ENCODE measurements at regions not wholly inside any gene's neighbourhood (a gene's known extent, or its start where the extent isn't known, plus 50 kb on each side); places are given as distances from the start of the nearest gene placed in this dataset.

DNA sequence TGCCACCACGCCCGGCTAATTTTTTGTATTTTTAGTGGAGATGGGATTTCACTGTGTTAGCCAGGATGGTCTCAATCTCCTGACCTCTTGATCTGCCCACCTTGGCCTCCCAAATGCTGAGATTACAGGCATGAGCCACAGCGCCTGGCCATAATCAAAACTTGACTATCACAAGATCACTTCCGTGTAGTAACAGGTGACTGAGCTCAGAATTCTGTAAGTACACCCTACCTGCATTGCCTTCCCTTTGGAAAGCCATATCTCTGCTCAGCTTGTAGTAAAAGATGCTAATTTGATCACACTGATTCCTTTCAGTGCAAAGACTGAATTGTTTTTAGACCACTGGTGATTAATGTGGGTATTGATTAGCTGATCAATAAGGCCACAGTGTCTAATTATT lies 167.1 kb downstream of the SHOX2 start:
- intact Hi-C loops (cut with DNase I): no loop called here
- ATAC-seq (no peak), DNase-seq (no peak)
- 81 to 91% (median 83%) methylated on average over 4 of the region's 4 CpGs for WGBS, 3 donors
- Histone ChIP-seq H3K4me3 (no peak overlapping the region), H3K36me3 (ENCODE audit: insufficient read depth in 1 of 2, low read depth in 1 of 2) (no peaks in the 10 kb centered on the region), H3K27me3 (ENCODE audit: insufficient read depth in 3 of 3, low read length in 2 of 3) (peaks cover 0 to 2% (median 0%) of the 10 kb centered on the region in 3 donors), H3K4me1 (no peaks in the 10 kb centered on the region), H3K27ac (no peak overlapping the region), H3K9me3 (no peaks in the 10 kb centered on the region)
- TF ChIP-seq, protein P1, sequence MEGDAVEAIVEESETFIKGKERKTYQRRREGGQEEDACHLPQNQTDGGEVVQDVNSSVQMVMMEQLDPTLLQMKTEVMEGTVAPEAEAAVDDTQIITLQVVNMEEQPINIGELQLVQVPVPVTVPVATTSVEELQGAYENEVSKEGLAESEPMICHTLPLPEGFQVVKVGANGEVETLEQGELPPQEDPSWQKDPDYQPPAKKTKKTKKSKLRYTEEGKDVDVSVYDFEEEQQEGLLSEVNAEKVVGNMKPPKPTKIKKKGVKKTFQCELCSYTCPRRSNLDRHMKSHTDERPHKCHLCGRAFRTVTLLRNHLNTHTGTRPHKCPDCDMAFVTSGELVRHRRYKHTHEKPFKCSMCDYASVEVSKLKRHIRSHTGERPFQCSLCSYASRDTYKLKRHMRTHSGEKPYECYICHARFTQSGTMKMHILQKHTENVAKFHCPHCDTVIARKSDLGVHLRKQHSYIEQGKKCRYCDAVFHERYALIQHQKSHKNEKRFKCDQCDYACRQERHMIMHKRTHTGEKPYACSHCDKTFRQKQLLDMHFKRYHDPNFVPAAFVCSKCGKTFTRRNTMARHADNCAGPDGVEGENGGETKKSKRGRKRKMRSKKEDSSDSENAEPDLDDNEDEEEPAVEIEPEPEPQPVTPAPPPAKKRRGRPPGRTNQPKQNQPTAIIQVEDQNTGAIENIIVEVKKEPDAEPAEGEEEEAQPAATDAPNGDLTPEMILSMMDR (IDR thresholded peaks at IDR 0.05): no peak

DNA sequence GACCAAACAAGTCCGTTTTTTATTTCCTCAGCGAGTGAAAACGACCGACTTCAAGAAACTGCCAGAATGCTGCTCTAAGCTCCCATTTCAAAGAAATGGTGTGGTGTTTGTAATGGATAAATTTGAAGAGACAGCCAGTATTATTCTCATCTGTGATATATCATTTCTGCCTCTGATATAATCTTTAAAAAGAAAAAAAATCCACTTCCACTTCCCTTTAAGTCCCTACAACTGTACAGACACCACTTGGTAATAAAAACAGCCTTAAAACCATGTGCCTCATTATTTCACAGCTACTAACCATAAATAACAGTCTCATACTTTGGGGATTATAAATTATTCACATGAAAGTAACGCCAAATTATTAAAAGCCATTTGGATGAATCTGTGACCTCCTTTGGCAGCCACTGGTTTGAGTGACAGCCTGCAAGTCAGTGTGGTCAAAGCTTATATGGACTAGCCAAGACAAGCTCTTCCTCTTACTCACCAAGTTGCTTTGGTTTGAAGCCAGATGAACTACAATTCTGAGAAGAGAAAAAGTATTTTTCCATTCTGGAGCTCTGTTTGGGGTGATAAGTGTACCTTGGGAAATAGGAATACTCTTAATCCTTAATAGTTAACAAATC lies 168.0 kb downstream of the SHOX2 start:
- TF ChIP-seq, protein P1 (IDR thresholded peaks at IDR 0.05): no peak
- no peaks in the 10 kb centered on the region for H3K36me3 ChIP-seq (ENCODE audit: insufficient read depth in 1 of 2, low read depth in 1 of 2)
- H3K4me1 ChIP-seq: no peaks in the 10 kb centered on the region
- H3K9me3 ChIP-seq: no peaks in the 10 kb centered on the region
- no peak overlapping the region for H3K4me3 ChIP-seq
- H3K27ac ChIP-seq: no peak overlapping the region
- peaks cover 0 to 2% (median 0%) of the 10 kb centered on the region in 3 donors for H3K27me3 ChIP-seq (ENCODE audit: insufficient read depth in 3 of 3, low read length in 2 of 3)
- intact Hi-C loops (cut with DNase I): no loop called here
- 39 to 60% (median 55%) methylated on average over 5 of the region's 5 CpGs for WGBS, 3 donors
- ATAC-seq (no peak), DNase-seq (no peak)

DNA sequence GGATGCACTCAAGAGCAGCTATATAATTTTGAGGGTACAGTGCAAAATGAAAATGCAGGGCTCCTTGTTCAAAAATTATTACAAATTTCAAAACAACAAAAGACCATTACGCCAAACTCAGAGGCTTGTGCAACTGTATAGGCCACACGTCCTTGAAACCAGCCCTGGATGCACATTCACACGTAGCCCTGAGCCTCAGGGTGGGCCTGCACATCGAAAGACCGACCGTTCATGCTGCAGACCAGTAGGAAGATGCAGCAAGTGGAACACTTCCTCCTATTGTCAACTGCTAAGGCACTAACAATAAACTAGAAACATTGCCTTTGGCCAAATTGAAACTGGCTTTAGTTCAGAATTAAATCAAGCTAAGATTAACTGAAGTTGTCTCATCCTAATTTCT lies 174.7 kb downstream of the SHOX2 start:
- Histone ChIP-seq H3K36me3 (ENCODE audit: insufficient read depth in 1 of 2, low read depth in 1 of 2) (no peaks in the 10 kb centered on the region), H3K27ac (no peak overlapping the region), H3K27me3 (ENCODE audit: insufficient read depth in 3 of 3, low read length in 2 of 3) (no peaks in the 10 kb centered on the region), H3K4me3 (no peak overlapping the region), H3K4me1 (no peaks in the 10 kb centered on the region), H3K9me3 (no peaks in the 10 kb centered on the region)
- DNase-seq (no peak), ATAC-seq (no peak)
- WGBS, 3 donors: 56 to 64% (median 58%) methylated on average over 6 of the region's 6 CpGs
- TF ChIP-seq, protein P1 (IDR thresholded peaks at IDR 0.05): no peak
- intact Hi-C loops (cut with DNase I): no loop called here

DNA sequence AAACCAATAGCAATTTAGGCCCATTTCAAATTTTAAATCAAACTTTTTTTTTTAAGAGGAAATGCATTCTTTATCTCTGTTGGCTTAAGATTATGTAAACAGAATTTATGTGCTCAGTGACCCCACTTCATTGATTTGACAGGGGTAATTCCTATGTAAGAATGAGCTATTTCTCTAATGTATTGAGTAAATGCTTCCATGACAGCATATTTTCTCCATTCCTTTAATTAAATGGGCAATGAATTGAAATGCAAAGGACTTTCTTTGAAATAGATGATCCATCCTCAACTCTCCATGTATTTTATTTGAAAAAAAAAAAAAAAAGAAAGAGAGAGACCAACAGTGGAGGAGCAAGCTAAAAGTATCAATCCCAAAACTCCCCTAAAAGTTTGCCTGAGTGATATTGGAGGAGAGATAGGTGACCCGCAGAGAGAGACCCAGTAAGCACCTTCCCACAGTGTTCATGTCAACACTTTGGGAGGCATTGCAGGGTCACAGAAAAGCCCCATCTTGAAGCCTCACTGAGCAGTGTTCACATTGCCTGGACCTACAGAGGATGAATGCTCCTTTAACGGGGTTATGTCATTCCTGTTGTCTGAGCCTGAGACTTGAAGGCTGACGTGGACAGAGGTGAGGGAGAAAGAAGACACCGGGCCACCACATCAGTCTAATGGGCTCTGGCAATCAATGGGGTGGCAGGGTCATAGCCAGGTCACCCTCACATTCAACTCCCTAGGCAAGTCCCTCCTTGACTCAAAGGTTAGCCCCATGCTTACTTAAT lies 176.0 kb downstream of the SHOX2 start:
- no peak overlapping the region for H3K27ac ChIP-seq
- H3K4me3 ChIP-seq: no peak overlapping the region
- ATAC-seq: no peak
- H3K4me1 ChIP-seq: no peaks in the 10 kb centered on the region
- no peaks in the 10 kb centered on the region for H3K27me3 ChIP-seq (ENCODE audit: insufficient read depth in 3 of 3, low read length in 2 of 3)
- H3K9me3 ChIP-seq: no peaks in the 10 kb centered on the region
- TF ChIP-seq, protein P1 (IDR thresholded peaks at IDR 0.05): no peak
- no peaks in the 10 kb centered on the region for H3K36me3 ChIP-seq (ENCODE audit: insufficient read depth in 1 of 2, low read depth in 1 of 2)
- 71 to 78% (median 73%) methylated on average over 4 of the region's 4 CpGs for WGBS, 3 donors
- intact Hi-C loops (cut with DNase I): no loop called here
- DNase-seq: no peak

Data from psoas muscle (tissue), 7 donors.